NCI-H2196 (cell line): ENCODE measurements at regions not wholly inside any gene's neighbourhood (a gene's known extent, or its start where the extent isn't known, plus 50 kb on each side); places are given as distances from the start of the nearest gene placed in this dataset.

Experiments
- DNase-seq: peaks from one replicate; lab custom pipeline; 2025; ENCODE audit not compliant: unreplicated experiment; lab: John Stamatoyannopoulos, UW

DNA sequence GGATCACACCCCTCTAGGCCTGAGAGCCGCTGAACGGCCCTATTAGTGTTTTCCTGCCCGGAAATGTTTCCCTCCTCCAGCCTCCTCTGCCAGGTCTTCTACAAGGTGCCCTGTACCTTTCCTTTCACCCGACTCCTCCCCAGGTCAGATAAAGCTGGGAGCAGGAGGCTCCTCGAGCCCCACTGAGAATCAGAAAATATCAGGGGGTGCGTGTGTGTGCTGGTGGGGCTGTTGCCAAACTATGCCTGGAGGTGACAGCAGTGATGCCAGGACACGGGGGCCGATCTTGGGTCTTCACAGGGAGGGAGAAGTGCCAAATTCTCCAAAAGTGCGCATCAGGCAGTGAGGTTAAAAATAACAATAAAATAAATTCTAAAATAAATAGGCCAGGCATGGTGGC is 222.8 kb upstream of the RREB1 start:
- DNase-seq = no peak

DNA sequence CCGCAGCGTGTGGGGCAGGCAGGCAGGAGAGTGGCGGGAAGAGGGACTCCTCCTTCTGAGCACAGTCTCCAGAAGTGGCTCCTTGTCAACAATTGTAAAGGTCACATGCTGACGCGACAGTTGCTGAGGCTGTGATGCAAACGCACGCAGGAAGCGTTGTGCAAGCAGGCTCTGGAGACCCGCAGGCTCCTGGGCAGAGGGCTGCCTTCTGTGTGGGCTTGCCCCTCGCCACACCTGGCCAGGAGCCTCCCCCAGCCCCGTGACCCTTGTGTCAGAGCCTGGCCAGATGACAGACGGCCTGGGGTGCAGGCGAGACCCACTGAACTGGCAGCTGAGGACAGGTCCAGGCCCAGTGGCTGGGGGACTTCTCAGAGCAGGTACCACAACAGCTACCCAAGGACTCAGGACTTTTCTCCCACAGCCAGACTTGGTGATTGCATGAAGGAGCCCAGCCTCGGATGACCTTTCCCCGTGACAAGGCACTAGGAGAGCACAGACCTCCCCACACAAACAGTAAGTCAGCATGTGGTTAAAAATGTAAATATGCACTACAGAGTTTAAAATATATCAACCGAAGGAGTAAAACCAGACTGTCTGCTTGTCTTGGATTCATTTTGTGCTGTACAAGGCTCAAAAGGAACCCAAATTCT is 222.1 kb upstream of the RREB1 start:
- peak; percentile 10 for DNase-seq

- DNase-seq = no peak
Observed at GRCh38 chr6:6886171-6886885, 221.4 kb upstream of the RREB1 start.

GRCh38 chr6:6886886-6887285 is 220.9 kb upstream of the RREB1 start:
- DNase-seq = no peak

DNA sequence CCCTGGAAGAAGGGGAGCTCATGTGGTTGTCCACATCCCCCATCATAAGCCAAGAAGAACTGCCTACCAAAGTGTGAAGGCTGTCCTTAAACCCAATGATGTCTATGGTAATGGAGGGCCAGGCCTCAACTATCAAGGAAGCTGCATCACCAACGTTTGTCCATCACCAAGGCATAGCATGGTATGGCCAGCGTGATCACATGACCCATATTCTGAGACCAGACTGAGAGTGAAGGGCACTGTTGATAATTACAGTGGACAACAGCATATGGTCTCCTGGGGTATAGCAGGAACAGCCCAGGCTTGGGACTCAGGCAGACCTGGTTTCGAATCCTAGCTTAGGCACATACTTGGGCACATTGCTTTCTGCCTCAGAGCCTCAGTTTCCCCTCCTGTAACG is 218.2 kb upstream of the RREB1 start:
- no peak for DNase-seq

DNA sequence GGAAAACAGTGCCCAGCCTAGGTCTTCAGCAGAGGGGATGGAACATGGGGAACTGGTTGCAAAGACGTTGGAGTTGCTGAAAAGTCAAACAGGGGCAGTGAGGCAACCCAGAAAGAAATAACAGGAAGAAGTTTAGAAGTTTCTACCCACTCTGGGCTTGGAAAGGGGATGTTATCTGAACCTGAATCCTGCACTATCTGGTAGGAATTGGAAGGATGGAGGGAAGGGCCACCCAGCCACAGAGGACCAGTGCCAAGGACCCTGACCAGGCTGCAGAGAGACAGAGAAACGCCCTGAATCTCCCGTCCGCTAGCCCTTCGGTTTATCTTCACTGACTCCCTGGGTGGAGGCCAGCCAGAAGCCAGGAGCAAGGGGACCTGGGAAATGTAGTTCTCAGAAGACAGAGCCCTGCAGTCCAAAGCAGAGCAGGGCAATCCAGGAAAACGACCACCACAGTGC is 217.3 kb upstream of the RREB1 start:
- peak; percentile 17 for DNase-seq

GRCh38 chr6:6891125-6891721 is 216.5 kb upstream of the RREB1 start:
- peak; percentile 39 for DNase-seq

DNA sequence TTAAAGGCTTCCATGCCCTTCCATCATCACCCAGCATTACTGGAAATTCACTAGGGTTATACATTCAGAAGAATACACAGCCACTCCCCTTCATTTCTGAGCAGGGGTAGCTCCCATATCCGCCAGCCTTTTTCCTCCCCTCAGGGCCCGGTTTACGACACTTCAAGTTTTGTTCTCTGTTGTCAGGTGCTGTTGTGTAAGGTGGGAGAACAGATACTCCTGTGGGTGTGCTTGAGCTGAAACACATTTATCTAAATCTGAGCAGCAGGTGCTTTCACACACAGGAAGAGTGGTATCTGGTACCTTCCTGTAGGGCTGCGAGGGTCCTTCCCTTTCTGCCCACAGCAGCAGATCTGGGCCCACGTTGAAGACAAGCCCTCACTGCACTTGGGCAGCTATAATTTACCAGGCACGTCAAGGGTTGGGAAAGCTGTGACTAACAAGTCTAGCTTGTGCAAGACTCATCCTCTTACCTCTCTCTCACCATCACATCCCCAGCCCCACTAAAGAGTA is 215.8 kb upstream of the RREB1 start:
- DNase-seq = no peak

- DNase-seq = no peak
Observed at GRCh38 chr6:6892744-6893583, 214.8 kb upstream of the RREB1 start.

GRCh38 chr6:6893701-6894100 is 214.1 kb upstream of the RREB1 start:
- no peak for DNase-seq

DNA sequence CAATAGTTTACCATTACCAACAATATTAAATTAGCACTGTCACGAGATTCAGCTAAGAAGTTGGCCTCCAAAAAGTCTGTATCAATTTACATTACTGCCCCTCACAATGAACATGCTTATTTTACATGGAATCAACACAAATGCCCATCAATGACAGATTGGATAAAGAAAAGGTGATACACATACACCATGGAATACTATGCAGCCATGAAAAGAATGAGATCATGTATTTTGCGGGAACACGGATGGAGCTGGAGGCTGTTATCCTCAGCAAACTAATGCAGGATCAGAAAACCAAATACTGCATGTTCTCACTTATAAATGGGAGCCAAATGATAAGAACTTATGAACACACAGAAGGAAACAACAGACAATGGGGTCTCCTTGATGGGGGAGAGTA is 211.8 kb upstream of the RREB1 start:
- no peak for DNase-seq

GRCh38 chr6:6897140-6897539 is 210.6 kb upstream of the RREB1 start:
- DNase-seq = no peak

DNA sequence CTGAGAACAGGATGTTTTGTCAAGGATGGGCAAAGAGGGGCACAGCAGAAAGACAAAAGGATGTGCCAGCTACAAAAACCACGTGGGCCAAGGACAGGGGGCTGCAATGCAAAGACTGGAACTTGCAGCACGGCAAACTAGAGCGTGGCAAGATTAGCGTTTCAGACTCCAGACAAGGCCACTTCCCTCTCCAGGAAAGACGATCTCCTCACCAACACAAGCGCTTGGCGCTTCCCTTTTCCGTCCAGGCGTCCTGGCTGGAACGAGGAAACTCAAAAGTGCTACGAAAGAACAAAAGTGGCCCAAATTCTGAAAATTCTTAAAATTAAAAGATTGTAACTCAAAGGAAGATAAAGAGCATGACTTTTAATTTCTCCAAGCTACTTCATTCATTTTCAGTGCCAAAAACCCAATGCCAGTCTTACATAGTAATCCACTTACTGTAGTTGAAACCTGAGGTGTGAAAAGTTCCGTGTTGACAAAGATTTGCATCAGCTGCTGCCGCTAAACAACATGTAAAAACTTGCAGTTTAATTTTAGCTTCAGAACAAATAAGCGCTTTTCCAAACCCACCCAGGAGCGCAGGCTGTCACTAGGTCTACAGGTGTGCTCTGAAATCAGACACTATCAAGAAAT is 207.1 kb upstream of the RREB1 start:
- DNase-seq = no peak

DNA sequence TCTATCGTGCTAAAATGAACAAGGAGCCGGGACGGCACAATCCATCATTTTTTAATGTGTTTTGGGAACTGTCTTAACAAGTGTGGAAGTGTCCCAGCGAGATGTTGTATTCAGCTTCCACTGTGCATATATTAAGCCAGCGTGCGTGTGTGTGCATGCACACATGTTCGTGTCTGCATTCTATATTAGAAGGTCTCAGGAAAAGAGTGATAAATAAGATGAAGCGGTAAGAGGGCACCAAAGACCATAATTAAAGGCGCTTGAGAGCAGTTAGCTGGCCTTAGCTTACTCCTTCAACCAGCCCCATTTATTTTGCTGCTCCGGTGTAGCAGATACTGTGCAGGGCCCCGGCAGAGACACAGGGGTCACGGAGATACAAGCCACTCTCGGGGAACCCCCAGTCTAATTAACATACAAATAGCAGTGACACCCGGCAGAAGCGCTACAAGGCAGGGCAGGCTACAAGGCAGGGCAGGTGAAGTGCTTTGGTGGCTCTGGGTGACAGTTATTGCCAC is 206.5 kb upstream of the RREB1 start:
- DNase-seq = no peak

- no peak for DNase-seq
Observed at GRCh38 chr6:6901945-6902344, 205.8 kb upstream of the RREB1 start.

- DNase-seq = no peak
Observed at GRCh38 chr6:6905961-6906518, 201.7 kb upstream of the RREB1 start.

GRCh38 chr6:6906570-6907213 is 201.1 kb upstream of the RREB1 start:
- no peak for DNase-seq

- DNase-seq = no peak
Observed at GRCh38 chr6:6907286-6907685, 200.5 kb upstream of the RREB1 start.

DNA sequence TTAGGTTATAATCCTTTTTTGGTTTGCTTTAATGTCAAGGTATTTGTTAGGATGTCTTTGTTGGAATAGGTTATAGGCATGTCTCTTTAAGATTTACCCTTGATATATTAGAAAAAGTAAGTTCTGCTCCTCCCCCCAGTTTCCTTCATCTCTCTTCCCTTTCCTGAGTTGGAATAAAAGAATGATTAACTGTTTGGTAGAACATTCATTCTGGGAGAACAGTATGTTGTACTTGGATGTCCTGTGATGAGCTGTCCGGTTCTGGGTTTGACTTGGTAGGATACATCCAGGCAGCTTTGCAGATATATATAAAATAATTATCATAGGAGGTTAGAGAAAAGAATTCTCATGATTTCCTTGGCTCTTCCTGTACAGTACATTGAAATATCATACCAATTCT is 199.6 kb upstream of the RREB1 start:
- no peak for DNase-seq

DNA sequence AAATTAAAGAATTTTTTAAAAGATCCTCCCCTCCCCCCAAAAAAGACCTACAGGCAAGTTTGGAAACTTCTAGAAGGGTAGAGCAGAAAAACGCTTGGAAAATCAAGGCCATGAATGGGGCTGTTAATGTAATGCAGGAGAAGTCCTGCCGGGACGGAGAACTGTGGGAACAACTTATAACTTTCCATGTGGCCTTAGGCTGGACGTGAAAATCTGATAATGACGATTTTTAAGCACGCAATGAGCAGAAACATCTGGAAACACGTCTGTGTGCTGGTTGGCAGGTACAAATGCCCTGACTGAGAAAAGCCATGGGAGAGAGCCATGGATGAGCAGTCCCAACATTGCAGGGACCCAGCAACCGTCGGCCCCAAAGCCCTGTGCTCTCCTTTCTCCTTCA is 198.7 kb upstream of the RREB1 start:
- no peak for DNase-seq
